ENCODE measurements at regions not wholly inside any gene's neighbourhood (a gene's known extent, or its start where the extent isn't known, plus 50 kb on each side); places are given as distances from the start of the nearest gene placed in this dataset.

- TF ChIP-seq, protein P1, sequence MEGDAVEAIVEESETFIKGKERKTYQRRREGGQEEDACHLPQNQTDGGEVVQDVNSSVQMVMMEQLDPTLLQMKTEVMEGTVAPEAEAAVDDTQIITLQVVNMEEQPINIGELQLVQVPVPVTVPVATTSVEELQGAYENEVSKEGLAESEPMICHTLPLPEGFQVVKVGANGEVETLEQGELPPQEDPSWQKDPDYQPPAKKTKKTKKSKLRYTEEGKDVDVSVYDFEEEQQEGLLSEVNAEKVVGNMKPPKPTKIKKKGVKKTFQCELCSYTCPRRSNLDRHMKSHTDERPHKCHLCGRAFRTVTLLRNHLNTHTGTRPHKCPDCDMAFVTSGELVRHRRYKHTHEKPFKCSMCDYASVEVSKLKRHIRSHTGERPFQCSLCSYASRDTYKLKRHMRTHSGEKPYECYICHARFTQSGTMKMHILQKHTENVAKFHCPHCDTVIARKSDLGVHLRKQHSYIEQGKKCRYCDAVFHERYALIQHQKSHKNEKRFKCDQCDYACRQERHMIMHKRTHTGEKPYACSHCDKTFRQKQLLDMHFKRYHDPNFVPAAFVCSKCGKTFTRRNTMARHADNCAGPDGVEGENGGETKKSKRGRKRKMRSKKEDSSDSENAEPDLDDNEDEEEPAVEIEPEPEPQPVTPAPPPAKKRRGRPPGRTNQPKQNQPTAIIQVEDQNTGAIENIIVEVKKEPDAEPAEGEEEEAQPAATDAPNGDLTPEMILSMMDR (conservative IDR thresholded peaks at IDR 0.05; ENCODE audit: low read length): no peak
- no peak for TF ChIP-seq EZH2phosphoT487 (IDR thresholded peaks at IDR 0.05; ENCODE audit: borderline replicate concordance, low read depth, low read length)
Observed at GRCh38 chr10:108490944-108491343, 1326.4 kb upstream of the SORCS1 start.

All from OCI-LY7 (cell line).